T-helper 2 cell treated with Interferon-gamma antibody and Interleukin-4, amounts not matched to agents 5 μg/mL and 100 μg/mL, for 36 hours (primary cell): ENCODE measurements at regions not wholly inside any gene's neighbourhood (a gene's known extent, or its start where the extent isn't known, plus 50 kb on each side); places are given as distances from the start of the nearest gene placed in this dataset.
"Not testable (repeated sequence)": the region's sequence is repeated elsewhere in the genome, so short reads cannot be mapped to it uniquely, and the experiment has no call there.

Experiments used
- DNase-seq: peaks from one replicate; pipeline ENCODE4 v3.0.0; 2021; ENCODE audit warnings: low spot score
- H3K27ac Mint-ChIP-seq: one replicate; pipeline ENCODE4 v1.8.0; 2021; ENCODE audit warnings: mild to moderate bottlenecking, mixed read lengths
- H3K27me3 Mint-ChIP-seq: one replicate; pipeline ENCODE4 v1.8.0; 2021; ENCODE audit warnings: low read depth, mixed read lengths
- H3K36me3 Mint-ChIP-seq: one replicate; pipeline ENCODE4 v1.8.0; 2021; ENCODE audit warnings: low read depth, mixed read lengths
- H3K4me1 Mint-ChIP-seq: one replicate; pipeline ENCODE4 v1.8.0; 2021; ENCODE audit warnings: low read depth, mixed read lengths
- H3K4me3 Mint-ChIP-seq: one replicate; pipeline ENCODE4 v1.8.0; 2022; ENCODE audit warnings: mild to moderate bottlenecking, moderate library complexity, mixed read lengths
- H3K9me3 Mint-ChIP-seq: one replicate; pipeline ENCODE4 v1.8.0; 2021; ENCODE audit warnings: mixed read lengths

- Mint-ChIP-seq H3K27ac (no peak overlapping the region), H3K4me3 (no peak overlapping the region), H3K36me3 (no peaks in the 10 kb centered on the region), H3K27me3 (no peaks in the 10 kb centered on the region), H3K9me3 (peaks cover 10% of the 10 kb centered on the region), H3K4me1 (no peaks in the 10 kb centered on the region)
- DNase-seq = no peak
Measured at GRCh38 chr19:31534786-31535657, 185.8 kb upstream of the TSHZ3 start.

DNA sequence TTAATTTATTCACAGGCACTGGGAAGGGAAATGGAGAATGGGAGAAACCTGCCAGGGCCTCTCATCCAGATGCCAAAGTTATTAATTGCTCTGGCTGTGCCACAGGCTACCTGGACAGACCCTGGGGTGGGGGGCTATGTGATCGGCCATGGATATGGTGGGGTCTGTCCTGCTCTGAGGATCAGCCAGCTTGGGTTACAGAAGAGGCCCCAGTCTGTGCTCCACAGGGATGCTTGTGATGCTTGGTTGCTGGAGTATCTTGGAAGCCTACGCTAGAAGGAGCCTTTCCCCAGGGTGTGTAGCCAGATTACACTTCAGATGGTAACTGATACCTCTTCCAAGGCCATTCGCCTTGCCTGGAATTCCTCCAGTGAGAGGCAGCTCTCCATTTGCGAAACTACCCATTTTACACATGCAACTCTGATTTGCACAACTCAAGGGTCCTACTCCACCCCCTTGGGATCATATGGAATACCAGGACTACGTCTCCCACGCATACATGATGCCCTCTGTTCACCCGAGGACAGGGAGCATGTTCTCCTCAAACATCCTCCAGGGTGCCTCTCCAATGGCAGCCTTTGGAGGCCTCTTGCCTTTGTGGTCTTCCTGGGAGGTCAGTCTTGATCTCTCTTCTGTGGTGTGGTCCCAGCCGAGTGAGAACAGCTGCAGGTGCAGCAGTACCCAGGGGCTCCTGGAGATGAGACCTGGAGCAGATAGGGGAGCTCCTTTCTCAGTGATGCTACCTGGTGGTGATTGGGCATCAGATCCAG is 186.6 kb upstream of the TSHZ3 start:
- no peaks in the 10 kb centered on the region for H3K36me3 Mint-ChIP-seq
- no peak for DNase-seq
- H3K27me3 Mint-ChIP-seq = no peaks in the 10 kb centered on the region
- no peak overlapping the region for H3K4me3 Mint-ChIP-seq
- no peaks in the 10 kb centered on the region for H3K4me1 Mint-ChIP-seq
- peaks cover 10% of the 10 kb centered on the region for H3K9me3 Mint-ChIP-seq
- no peak overlapping the region for H3K27ac Mint-ChIP-seq

DNA sequence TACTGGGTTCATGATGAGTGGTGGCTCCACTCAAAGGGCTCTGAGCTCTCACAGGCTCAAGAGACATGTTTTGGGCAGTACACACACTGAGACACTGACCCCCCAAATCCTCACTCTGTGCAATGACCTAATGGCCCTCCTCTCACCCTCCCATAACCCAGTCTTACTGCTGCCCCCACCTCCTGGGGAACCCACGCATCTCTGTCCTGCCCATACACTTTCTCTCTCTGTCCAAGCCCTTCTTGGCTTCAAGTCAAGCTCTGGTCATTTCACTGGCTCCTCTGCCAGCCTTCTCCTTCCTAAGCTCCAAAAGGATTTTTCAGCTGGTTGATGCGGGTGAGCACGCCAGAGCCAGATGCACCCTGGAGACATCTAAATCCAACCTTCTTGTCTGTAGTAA is 187.9 kb upstream of the TSHZ3 start:
- DNase-seq = no peak
- no peaks in the 10 kb centered on the region for H3K36me3 Mint-ChIP-seq
- H3K9me3 Mint-ChIP-seq = peaks cover 10% of the 10 kb centered on the region
- H3K27me3 Mint-ChIP-seq = no peaks in the 10 kb centered on the region
- no peak overlapping the region for H3K4me3 Mint-ChIP-seq
- no peak overlapping the region for H3K27ac Mint-ChIP-seq
- H3K4me1 Mint-ChIP-seq = no peaks in the 10 kb centered on the region

DNA sequence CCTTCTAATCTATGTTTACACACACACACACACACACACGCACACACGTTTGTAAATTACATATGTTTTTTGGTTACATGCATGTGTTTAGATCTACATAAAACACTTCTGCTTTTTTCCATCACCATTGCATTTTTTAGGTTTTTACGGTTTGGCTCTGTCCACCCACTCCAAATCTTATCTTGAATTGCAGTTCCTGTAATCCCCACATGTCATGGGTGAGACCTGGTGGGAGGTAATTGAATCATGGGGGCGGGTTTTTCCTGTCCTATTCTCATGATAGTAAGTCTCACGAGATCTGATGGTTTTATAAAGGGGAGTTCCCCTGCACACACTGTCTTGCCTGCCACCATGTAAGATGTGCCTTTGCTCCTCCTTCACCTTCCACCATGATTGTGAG is 188.7 kb upstream of the TSHZ3 start:
- H3K9me3 Mint-ChIP-seq = peaks cover 11% of the 10 kb centered on the region
- H3K27me3 Mint-ChIP-seq, H3K4me1 Mint-ChIP-seq, DNase-seq, H3K36me3 Mint-ChIP-seq, H3K4me3 Mint-ChIP-seq, H3K27ac Mint-ChIP-seq: not testable (repeated sequence)

GRCh38 chr19:31538879-31539278 is 189.6 kb upstream of the TSHZ3 start:
- H3K27me3 Mint-ChIP-seq = no peaks in the 10 kb centered on the region
- H3K27ac Mint-ChIP-seq = no peak overlapping the region
- no peaks in the 10 kb centered on the region for H3K36me3 Mint-ChIP-seq
- H3K4me1 Mint-ChIP-seq = no peaks in the 10 kb centered on the region
- H3K9me3 Mint-ChIP-seq = peaks cover 12% of the 10 kb centered on the region
- no peak for DNase-seq
- no peak overlapping the region for H3K4me3 Mint-ChIP-seq

- no peaks in the 10 kb centered on the region for H3K4me1 Mint-ChIP-seq
- H3K36me3 Mint-ChIP-seq = no peaks in the 10 kb centered on the region
- no peak for DNase-seq
- no peak overlapping the region for H3K4me3 Mint-ChIP-seq
- H3K27me3 Mint-ChIP-seq = no peaks in the 10 kb centered on the region
- no peak overlapping the region for H3K27ac Mint-ChIP-seq
- peaks cover 15% of the 10 kb centered on the region for H3K9me3 Mint-ChIP-seq
Measured at GRCh38 chr19:31539386-31539785, 190.2 kb upstream of the TSHZ3 start.

GRCh38 chr19:31541396-31541795 is 192.2 kb upstream of the TSHZ3 start:
- no peak overlapping the region for H3K4me3 Mint-ChIP-seq
- H3K27ac Mint-ChIP-seq = no peak overlapping the region
- H3K27me3 Mint-ChIP-seq = no peaks in the 10 kb centered on the region
- H3K36me3 Mint-ChIP-seq = no peaks in the 10 kb centered on the region
- no peak for DNase-seq
- no peaks in the 10 kb centered on the region for H3K4me1 Mint-ChIP-seq
- peaks cover 15% of the 10 kb centered on the region for H3K9me3 Mint-ChIP-seq

DNA sequence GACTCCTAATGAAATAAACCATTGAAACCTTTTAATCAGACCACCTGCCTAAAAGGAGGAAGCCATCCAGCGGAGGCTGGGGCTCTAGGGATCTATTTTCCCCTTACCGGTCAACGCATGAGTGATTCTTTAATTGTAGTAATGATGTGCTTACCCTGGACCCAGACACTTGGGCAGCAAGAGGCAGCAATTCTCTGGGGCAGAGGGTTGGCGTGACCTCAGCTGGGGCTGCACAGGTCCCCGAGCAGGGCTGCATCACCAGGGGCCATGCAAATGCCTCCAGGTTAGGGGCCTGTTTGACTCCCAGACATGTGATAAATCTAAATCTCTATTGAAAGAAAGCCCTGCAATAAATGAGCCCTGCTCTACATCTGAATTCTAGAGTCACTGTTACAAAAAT is 194.2 kb upstream of the TSHZ3 start:
- Mint-ChIP-seq H3K27ac (no peak overlapping the region), H3K9me3 (peaks cover 9% of the 10 kb centered on the region), H3K27me3 (no peaks in the 10 kb centered on the region), H3K4me1 (no peaks in the 10 kb centered on the region), H3K36me3 (no peaks in the 10 kb centered on the region), H3K4me3 (no peak overlapping the region)
- DNase-seq = no peak

GRCh38 chr19:31545777-31546176 is 196.5 kb upstream of the TSHZ3 start:
- Mint-ChIP-seq H3K27ac (no peak overlapping the region), H3K36me3 (no peaks in the 10 kb centered on the region), H3K27me3 (no peaks in the 10 kb centered on the region), H3K4me1 (no peaks in the 10 kb centered on the region), H3K9me3 (peaks cover 9% of the 10 kb centered on the region), H3K4me3 (no peak overlapping the region)
- no peak for DNase-seq

DNA sequence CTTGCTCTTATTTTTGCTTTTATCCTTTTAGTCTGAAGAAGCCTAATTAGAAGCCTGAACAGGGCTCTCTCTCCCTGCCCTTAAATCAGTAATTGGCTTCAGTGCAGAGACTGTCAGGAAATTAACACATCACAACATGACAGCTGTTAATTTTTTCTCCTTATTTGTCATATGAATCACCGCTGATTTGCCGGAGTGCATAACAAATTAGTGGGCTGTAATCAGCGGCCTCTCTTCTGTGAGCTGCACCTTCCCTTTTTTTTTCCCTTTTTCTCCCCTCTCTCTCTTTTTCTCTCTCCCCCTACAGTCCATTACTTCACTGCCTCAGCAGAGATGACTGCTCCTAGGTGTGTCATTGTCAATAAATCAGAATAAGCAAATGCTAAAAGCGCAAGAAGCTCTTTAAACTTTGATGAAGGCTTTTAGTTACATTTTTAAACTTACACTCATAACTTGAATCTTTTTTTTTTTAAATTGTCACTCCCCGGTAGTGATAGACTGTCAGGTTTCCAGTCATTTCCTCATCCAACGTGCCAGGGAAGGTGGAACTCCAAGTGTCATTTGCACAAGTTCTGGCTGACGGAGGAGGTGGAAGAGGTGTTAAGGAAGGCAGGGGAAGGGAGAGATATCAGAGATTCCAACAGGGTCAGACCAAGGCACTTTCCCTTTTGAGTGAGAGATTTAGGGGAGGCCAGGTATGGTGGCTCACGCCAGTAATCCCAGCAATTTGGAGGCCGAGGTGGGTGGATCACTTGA is 197.1 kb upstream of the TSHZ3 start:
- H3K9me3 Mint-ChIP-seq = peaks cover 9% of the 10 kb centered on the region
- no peaks in the 10 kb centered on the region for H3K4me1 Mint-ChIP-seq
- no peaks in the 10 kb centered on the region for H3K36me3 Mint-ChIP-seq
- DNase-seq = no peak
- no peaks in the 10 kb centered on the region for H3K27me3 Mint-ChIP-seq
- H3K4me3 Mint-ChIP-seq = no peak overlapping the region
- no peak overlapping the region for H3K27ac Mint-ChIP-seq

GRCh38 chr19:31548941-31549340 is 199.7 kb upstream of the TSHZ3 start:
- no peaks in the 10 kb centered on the region for H3K36me3 Mint-ChIP-seq
- H3K9me3 Mint-ChIP-seq = peaks cover 2% of the 10 kb centered on the region
- H3K4me1 Mint-ChIP-seq = no peaks in the 10 kb centered on the region
- H3K27ac Mint-ChIP-seq = no peak overlapping the region
- no peak for DNase-seq
- H3K27me3 Mint-ChIP-seq = no peaks in the 10 kb centered on the region
- no peak overlapping the region for H3K4me3 Mint-ChIP-seq

DNA sequence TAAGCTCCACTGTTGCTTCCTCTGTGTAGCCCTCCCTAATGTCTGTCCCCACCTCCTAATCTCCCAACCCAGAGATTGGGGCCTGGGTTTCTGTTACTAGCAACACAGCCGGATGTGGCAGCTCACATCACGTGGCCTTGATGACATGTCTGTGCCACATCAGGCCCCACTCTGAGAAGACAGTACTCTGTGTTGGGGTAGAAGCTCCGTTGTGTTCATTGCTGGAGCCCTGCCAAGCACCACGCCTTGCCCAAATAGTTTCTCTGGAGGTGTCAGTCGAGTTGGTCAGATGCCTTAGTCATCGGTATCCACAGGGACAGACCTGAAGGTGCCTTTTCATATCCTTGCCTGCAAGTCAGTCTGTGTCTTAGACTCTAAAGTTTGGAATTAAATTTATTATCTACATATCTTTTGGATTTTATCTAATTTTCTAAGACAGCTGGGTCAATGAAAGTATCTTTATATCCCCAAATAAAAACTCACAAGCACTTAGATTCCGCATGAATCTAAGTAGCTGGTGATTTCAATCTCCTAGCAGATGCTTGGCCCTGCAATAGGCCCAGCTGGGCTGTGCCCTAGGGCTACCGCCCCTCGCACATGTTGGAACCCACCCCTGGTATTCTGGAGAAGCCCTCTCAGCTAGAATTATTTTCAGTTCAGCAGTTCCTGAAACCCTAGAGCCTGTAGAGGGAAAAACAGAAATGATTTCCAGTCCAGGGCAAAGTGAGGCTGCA is 204.0 kb upstream of the TSHZ3 start:
- no peak for DNase-seq
- Mint-ChIP-seq H3K9me3 (peaks cover 7% of the 10 kb centered on the region), H3K27me3 (no peaks in the 10 kb centered on the region), H3K36me3 (no peaks in the 10 kb centered on the region), H3K4me3 (no peak overlapping the region), H3K4me1 (no peaks in the 10 kb centered on the region), H3K27ac (no peak overlapping the region)

DNA sequence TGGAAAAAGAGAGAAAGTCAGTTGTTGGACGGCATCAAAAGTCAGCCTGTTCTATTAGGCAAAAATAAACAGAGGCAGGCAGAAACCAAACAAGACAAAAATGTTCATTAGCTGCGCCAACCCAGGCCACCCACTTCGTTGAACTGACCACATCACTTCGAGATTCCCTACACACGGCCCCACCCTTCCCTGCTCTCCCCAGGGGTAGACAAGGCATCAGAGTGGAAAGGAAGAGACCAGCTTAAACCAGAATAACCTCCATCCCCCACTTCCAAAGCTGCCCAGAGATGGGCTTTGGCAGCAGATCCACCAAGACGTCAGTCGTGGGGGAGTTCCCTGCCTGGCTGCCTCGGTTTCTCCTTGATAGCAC is 204.6 kb upstream of the TSHZ3 start:
- Mint-ChIP-seq H3K4me3 (no peak overlapping the region), H3K36me3 (no peaks in the 10 kb centered on the region), H3K9me3 (peaks cover 8% of the 10 kb centered on the region), H3K27me3 (no peaks in the 10 kb centered on the region), H3K27ac (no peak overlapping the region), H3K4me1 (no peaks in the 10 kb centered on the region)
- DNase-seq = no peak
